Uterus (tissue), 3 donors: ENCODE measurements at regions not wholly inside any gene's neighbourhood (a gene's known extent, or its start where the extent isn't known, plus 50 kb on each side); places are given as distances from the start of the nearest gene placed in this dataset.

ENCODE experiments used
- DNase-seq, 2 donors: peaks; one replicate each; pipeline ENCODE4 v3.0.0-alpha.2; 2019 to 2020
- H3K27ac ChIP-seq, 2 donors: fragments of 200-600 bp; sonication (generic); 1 replicate in 1 of 2; 2 replicates in 1 of 2; pipeline ENCODE4 v1.5.1; 2016 to 2018
- H3K27me3 ChIP-seq, 2 donors: fragments of 200-600 bp; sonication (generic); one replicate each; pipeline ENCODE4 v1.5.1; 2018 to 2019; ENCODE audit warnings: control low read depth in 1 of 2
- H3K36me3 ChIP-seq, 2 donors: fragments of 200-600 bp; sonication (generic); one replicate each; pipeline ENCODE4 v1.5.1; 2019; ENCODE audit warnings: control low read depth in 1 of 2
- H3K4me1 ChIP-seq, 2 donors: fragments of 200-600 bp; sonication (generic); one replicate each; pipeline ENCODE4 v1.5.1; 2018 to 2019; ENCODE audit warnings: control low read depth in 1 of 2
- H3K4me3 ChIP-seq, 2 donors: fragments of 200-600 bp; sonication (generic); 1 replicate in 1 of 2; 2 replicates in 1 of 2; pipeline ENCODE4 v1.5.1; 2018 to 2019; ENCODE audit warnings: mild to moderate bottlenecking in 1 of 2
- H3K9me3 ChIP-seq, 2 donors: fragments of 200-600 bp; sonication (generic); one replicate each; pipeline ENCODE4 v1.5.1; 2019; ENCODE audit warnings: control low read depth in 1 of 2
- CTCF ChIP-seq, 4 experiments: fragments of 200-600 bp in 2 of 4; fragments of 450-650 bp in 2 of 4; sonication (generic) in 2 of 4; IDR thresholded peaks; one replicate each; pipeline ENCODE4 v1.5.1; 2016 to 2019; ENCODE audit warnings: antibody characterized with exemption in 4 of 4, mild to moderate bottlenecking in 2 of 4, moderate library complexity in 1 of 4
- POLR2A ChIP-seq, 2 donors: fragments of 450-650 bp; IDR thresholded peaks; one replicate each; pipeline ENCODE4 v1.6.1; 2016; ENCODE audit warnings: antibody characterized with exemption in 2 of 2, mild to moderate bottlenecking in 1 of 2, moderate library complexity in 1 of 2
- intact Hi-C: fragments of 100-400 bp; cut with DNase I; formaldehyde crosslinking; loops from one replicate; pipeline ENCODE4 v1.15.1; 2023; ENCODE audit warnings: low total_unique reads
- donor health status: DM: yes; HTN: yes; CAD: no.

DNA sequence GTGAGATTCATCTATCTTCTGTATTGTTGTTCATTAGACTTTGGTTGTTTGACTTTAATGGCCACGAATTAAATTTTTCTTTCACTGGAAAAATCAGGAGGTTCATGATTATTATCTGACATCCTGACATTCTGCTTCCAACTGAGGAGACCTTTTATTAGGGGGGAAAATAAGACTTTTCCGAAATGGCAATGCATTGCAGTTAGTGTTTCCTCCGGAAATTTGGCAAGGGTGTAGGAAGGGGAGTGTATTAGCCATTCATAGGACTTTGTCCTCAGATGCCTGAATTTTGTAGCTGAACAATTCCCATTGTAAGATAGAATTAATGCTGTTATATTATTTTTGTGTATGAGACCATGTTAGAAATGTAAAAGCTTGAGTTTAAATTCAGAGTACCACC lies 450.6 kb upstream of the TGFBR2 start:
- intact Hi-C loops: no loop called here
- no peak for TF ChIP-seq CTCF (IDR thresholded peaks at IDR 0.05)
- no peak for TF ChIP-seq POLR2A (IDR thresholded peaks at IDR 0.05)

DNA sequence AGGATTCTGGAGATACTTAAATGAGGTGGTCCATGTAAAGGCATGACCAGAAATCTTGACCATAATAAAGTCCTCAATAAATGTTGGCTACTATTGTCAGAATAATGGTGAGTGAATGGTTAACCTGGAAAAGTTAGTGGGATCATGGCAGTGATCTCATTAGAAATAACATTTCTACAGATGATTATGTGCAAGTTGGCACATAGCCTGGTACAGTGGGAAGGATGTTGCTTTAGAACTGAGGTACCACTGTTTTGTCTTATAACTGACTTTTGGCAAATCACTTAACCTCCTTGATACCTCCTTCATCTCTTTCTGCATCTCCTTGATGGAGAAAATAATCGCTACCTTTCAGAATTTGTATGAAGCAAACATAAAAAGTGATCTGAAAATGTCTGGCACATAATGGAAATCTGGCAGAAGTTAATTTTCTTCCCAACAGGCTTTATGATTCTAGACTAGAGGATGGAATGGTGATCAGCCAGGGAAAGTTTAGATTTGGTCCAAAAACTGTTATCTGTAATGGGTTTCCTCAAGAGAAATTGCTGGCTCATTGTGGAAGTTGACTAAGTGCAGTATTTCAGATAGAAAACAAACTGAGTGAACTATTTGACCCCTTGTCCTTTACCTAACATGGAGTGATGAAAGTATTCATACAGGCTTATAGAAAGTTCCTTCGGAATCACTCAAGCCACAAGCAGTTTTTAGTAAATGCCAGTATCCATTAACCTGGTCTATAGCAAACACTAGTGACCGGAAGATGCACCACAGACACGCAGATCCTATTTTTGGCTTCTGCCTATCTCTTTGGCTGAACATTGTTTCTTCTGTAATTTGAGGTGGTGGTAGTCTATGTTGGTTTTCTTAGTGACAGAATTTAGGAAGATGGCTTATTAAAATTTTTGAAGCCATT lies 449.6 kb upstream of the TGFBR2 start:
- no peaks in the 10 kb centered on the region for H3K36me3 ChIP-seq
- H3K4me3 ChIP-seq: no peak overlapping the region
- no peak for TF ChIP-seq POLR2A (IDR thresholded peaks at IDR 0.05)
- TF ChIP-seq CTCF (IDR thresholded peaks at IDR 0.05): no peak
- H3K4me1 ChIP-seq: peaks cover 0 to 5% of the 10 kb centered on the region in 2 donors
- no peaks in the 10 kb centered on the region for H3K27me3 ChIP-seq
- DNase-seq: no peak
- intact Hi-C loops: no loop called here
- H3K27ac ChIP-seq: no peak overlapping the region
- no peaks in the 10 kb centered on the region for H3K9me3 ChIP-seq

More for the DNA sequence above, 450.6 kb upstream of the TGFBR2 start:
- no peak overlapping the region for H3K27ac ChIP-seq
- H3K36me3 ChIP-seq: no peaks in the 10 kb centered on the region
- H3K4me1 ChIP-seq: peaks cover 0 to 5% of the 10 kb centered on the region in 2 donors
- H3K27me3 ChIP-seq: no peaks in the 10 kb centered on the region
- no peak for DNase-seq
- H3K9me3 ChIP-seq: no peaks in the 10 kb centered on the region
- H3K4me3 ChIP-seq: no peak overlapping the region

DNA sequence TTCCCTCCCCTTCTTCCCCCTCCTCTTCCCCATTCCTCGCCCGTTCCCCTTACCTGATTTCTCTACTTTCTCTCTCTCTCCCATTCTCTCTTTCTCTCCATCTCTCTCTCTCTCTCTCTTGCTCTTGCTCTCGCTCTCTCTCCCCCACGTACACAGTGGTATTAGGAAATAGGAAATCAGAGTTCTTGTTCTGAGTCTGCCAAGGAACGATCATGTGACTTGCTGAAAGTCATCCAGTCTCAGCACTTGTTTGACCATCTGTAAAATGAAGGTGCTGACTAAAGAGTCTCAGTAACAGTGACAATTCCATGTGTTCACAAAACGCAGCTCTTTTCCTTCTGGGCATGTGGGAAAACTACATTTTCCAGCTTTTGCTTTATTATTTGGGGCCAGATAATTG lies 445.0 kb upstream of the TGFBR2 start:
- no peak for TF ChIP-seq CTCF (IDR thresholded peaks at IDR 0.05)
- no peak for TF ChIP-seq POLR2A (IDR thresholded peaks at IDR 0.05)
- intact Hi-C loops: no loop called here
- Histone ChIP-seq H3K4me1 (no peaks in the 10 kb centered on the region), H3K4me3 (no peak overlapping the region), H3K9me3 (no peaks in the 10 kb centered on the region), H3K36me3 (no peaks in the 10 kb centered on the region), H3K27ac (no peak overlapping the region), H3K27me3 (no peaks in the 10 kb centered on the region)
- DNase-seq: peak; percentile 21 to 33

DNA sequence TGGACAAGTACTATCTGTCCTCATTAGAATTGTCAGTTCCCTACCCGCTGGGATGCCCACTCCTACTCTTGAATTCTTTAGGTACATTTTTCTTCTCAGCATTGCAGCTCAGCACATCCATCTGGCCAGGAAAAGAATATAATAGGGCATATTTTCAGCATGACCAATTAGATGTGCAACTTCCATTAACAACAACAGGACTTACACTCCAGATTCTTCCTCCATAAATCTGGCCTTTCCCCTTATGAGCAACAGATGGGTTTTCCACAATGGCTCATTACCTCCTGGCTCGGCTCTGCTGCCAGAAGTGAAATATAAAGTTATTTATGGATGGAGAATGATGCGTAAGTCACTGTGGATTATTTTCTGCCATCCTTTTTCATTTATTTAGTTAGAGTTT lies 443.8 kb upstream of the TGFBR2 start:
- H3K4me1 ChIP-seq: no peaks in the 10 kb centered on the region
- intact Hi-C loops: no loop called here
- no peaks in the 10 kb centered on the region for H3K36me3 ChIP-seq
- no peak for DNase-seq
- peak overlapping the region; percentile 11 to 17 for H3K27ac ChIP-seq
- no peaks in the 10 kb centered on the region for H3K9me3 ChIP-seq
- H3K4me3 ChIP-seq: no peak overlapping the region
- H3K27me3 ChIP-seq: no peaks in the 10 kb centered on the region
- TF ChIP-seq CTCF (IDR thresholded peaks at IDR 0.05): no peak
- no peak for TF ChIP-seq POLR2A (IDR thresholded peaks at IDR 0.05)

GRCh38 chr3:30166535-30166934 lies 439.9 kb upstream of the TGFBR2 start:
- Histone ChIP-seq H3K4me3 (no peak overlapping the region), H3K4me1 (no peaks in the 10 kb centered on the region), H3K27ac (no peak overlapping the region), H3K36me3 (no peaks in the 10 kb centered on the region), H3K9me3 (no peaks in the 10 kb centered on the region), H3K27me3 (no peaks in the 10 kb centered on the region)
- no peak for DNase-seq
- TF ChIP-seq CTCF (IDR thresholded peaks at IDR 0.05): no peak
- TF ChIP-seq POLR2A (IDR thresholded peaks at IDR 0.05): no peak
- intact Hi-C loops: no loop called here
